AG04449 (cell line): ENCODE measurements at regions not wholly inside any gene's neighbourhood (a gene's known extent, or its start where the extent isn't known, plus 50 kb on each side); places are given as distances from the start of the nearest gene placed in this dataset.

ENCODE experiments used
- CTCF ChIA-PET: fragments of 350-600 bp; formaldehyde crosslinking; extraction: SDS; loops from one replicate; lab custom pipeline; 2021; ENCODE audit warnings: antibody characterized with exemption; lab: Yijun Ruan, JAX
- POLR2A ChIA-PET: fragments of 400-600, 350-600 bp; formaldehyde crosslinking; extraction: SDS; loops from one replicate; lab custom pipeline; 2020; ENCODE audit warnings: antibody characterized with exemption, inconsistent platforms; lab: Yijun Ruan, JAX
- DNase-seq: peaks from one replicate; pipeline ENCODE4 v3.0.0-alpha.2; 2010; ENCODE audit warnings: low read depth, low spot score
- H3K4me3 ChIP-seq: 2 replicates; pipeline ENCODE4 v1.5.1; 2011; ENCODE audit warnings: low read depth, mild to moderate bottlenecking, control low read depth, low read length
- TF ChIP-seq, protein P1 (sequence below): IDR thresholded peaks from one replicate; pipeline ENCODE4 v1.5.1; 2011; ENCODE audit warnings: mild to moderate bottlenecking, moderate library complexity, low read length, control low read depth, inconsistent platforms; ENCODE audit not compliant: insufficient read depth; ENCODE audit errors: missing control alignments

DNA sequence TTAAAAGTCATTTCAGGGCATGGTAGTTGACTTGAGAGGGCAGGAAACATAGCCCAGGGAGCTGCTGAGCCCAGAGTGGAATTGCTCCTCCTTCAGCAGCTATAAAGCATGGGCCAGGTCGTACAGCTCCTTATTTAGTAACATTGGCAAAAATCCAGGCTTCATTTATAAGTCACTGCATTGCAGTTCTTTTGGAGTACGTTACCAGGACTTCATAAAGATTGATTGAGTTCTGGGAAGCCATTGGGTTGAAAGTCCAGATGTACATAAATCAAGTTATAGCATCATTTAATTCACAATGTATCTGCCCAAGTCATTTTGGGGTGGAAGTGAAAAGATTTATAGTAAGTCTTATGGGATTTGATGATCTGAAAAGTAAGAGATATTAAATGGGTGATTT lies 53.0 kb upstream of the ANKEF1 start:
- ChIA-PET POLR2A (no interaction called here), CTCF (interaction anchor here (0.9 to 10.5 kb wide), 5 partner anchors 10 to 446 kb away, joined by 3 to 279 read pairs (median 5); no protein-coding TSS in a partner anchor)
- H3K4me3 ChIP-seq: no peak overlapping the region
- TF ChIP-seq, protein P1, sequence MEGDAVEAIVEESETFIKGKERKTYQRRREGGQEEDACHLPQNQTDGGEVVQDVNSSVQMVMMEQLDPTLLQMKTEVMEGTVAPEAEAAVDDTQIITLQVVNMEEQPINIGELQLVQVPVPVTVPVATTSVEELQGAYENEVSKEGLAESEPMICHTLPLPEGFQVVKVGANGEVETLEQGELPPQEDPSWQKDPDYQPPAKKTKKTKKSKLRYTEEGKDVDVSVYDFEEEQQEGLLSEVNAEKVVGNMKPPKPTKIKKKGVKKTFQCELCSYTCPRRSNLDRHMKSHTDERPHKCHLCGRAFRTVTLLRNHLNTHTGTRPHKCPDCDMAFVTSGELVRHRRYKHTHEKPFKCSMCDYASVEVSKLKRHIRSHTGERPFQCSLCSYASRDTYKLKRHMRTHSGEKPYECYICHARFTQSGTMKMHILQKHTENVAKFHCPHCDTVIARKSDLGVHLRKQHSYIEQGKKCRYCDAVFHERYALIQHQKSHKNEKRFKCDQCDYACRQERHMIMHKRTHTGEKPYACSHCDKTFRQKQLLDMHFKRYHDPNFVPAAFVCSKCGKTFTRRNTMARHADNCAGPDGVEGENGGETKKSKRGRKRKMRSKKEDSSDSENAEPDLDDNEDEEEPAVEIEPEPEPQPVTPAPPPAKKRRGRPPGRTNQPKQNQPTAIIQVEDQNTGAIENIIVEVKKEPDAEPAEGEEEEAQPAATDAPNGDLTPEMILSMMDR: no peak
- no peak for DNase-seq

DNA sequence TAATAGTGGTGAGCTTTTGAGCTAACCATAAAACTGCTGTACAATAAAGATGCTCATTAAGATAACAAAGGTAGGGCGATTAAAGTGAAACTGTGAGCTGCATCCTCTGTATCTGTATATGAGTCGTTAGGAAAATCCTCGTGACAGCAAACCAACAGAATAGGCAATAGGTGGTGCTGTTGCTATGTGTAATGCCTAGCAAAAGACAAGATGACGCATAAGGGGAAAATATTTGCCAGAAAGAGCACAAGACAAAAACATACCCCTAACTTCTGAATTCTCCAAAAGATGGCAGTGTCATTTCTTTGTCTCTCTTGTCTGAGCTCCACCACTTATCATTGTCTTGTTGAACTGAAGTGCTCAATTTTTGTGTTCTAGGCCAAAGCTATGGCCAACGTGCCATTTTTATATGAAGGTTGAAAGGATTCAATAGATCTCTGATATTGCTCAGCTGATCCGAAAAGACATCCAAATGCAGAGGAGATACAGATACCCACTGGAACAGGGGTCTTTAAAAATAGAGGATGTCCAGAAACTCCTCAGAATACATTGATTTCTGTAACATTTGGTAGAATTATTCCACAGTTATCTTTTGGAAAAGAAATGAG lies 56.3 kb upstream of the ANKEF1 start:
- TF ChIP-seq, protein P1: peak; percentile 69
- peak; percentile 58 for DNase-seq
- no peak overlapping the region; the same call in 1 of the 2 replicates for H3K4me3 ChIP-seq
- POLR2A ChIA-PET: no interaction called here
- CTCF ChIA-PET: interaction anchor here (0.6 to 10.5 kb wide), 55 partner anchors 8 to 1566 kb away, joined by 3 to 279 read pairs (median 4); partner anchors contain the start of genes ANKEF1, MKKS and SLX4IP

DNA sequence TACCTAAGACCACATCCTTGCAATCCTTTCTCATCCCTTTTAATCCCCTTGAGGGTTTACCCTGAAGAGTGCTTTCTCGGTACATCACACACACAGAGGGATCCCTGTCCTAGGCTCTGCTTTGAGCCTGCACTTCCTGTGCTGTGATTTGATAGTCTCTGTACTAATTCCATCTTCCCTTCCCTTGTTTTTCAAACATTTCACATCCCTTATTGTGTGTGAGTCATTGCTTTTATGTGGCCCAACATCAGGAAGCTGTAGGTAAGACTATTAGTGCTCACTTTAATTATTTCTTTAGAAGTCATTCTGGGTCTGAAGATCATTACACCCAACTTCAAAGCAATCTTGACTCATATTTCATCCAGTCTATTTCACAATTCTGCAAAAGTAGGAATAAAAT lies 57.2 kb upstream of the ANKEF1 start:
- TF ChIP-seq, protein P1: no peak
- ChIA-PET POLR2A (no interaction called here), CTCF (interaction anchor here (0.6 to 10.5 kb wide), 49 partner anchors 8 to 1567 kb away, joined by 3 to 279 read pairs (median 5); partner anchors contain the start of genes ANKEF1, MKKS and SLX4IP)
- H3K4me3 ChIP-seq: no peak overlapping the region
- DNase-seq: no peak

DNA sequence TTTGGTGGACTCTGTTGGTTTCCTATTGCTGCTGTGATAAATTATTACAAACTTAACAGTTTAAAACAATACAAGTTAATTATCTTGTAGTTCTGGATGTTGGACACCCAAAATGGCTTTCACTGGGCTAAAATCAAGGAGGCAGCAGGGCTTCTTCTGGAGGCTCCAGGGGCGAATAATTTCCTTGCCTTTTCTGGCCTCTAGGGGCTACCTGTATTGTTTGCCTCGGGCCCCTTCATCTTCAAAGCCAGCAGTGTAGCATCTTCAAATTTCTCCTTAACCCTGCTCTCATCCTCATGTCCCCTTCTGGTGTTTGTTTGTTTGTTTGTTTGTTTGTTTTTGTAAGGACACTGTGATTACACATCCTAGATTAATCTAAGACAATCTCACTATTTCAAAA lies 60.5 kb upstream of the ANKEF1 start:
- ChIA-PET CTCF (interaction anchor here (1.3 kb wide), 1 partner anchor 116 kb away, joined by 5 read pairs; no protein-coding TSS in a partner anchor), POLR2A (no interaction called here)
- TF ChIP-seq, protein P1: no peak
- H3K4me3 ChIP-seq: no peak overlapping the region
- no peak for DNase-seq

DNA sequence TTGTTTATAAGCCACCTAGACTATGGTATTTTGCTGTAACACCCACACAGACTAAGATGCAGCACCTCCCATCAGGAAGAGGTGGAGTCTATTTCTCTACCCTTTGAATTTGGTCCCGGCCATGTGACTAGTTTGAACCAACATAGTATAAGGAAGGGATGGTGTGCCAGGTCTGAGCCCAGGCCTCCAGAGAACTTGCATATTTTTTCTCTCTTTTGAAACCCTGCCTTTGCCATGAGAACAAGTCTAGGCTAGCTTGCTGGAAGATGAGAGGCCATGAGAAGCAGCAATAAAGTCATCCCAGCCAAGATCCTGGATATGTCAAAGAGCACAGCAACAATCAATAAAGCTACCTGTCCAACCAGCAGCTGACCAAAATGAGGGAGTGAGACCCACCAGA lies 63.0 kb upstream of the ANKEF1 start:
- no peak for DNase-seq
- TF ChIP-seq, protein P1: no peak
- no peak overlapping the region for H3K4me3 ChIP-seq
- ChIA-PET CTCF (interaction anchor here (0.7 to 4.9 kb wide), 3 partner anchors 8 to 119 kb away, joined by 3 to 21 read pairs (median 4); no protein-coding TSS in a partner anchor), POLR2A (no interaction called here)

DNA sequence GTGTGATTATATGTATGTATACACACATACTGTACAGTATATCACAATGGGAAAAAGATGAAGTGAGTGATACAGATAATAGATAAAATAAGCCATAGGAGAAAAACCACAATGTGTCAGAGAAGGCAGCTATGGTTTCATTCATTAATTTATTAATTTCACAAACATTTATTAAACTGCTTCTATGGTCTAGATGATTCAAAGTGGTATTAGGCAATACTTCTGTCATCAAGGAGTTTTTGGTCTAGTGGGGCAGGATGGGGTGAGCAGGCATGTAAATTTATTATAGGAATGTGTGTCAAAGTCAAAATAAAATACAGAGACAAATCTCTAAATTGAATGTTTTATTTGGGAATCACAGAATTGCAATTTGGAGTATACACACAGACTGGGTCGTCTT lies 65.2 kb upstream of the ANKEF1 start:
- DNase-seq: no peak
- H3K4me3 ChIP-seq: no peak overlapping the region
- TF ChIP-seq, protein P1: no peak
- CTCF ChIA-PET: interaction anchor here (1.0 to 4.9 kb wide), 4 partner anchors 9 to 461 kb away, joined by 3 to 21 read pairs (median 6); no protein-coding TSS in a partner anchor
- POLR2A ChIA-PET: no interaction called here
